Mesenchymal stem cell (in vitro differentiated cells and primary cell): ENCODE measurements at regions not wholly inside any gene's neighbourhood (a gene's known extent, or its start where the extent isn't known, plus 50 kb on each side); places are given as distances from the start of the nearest gene placed in this dataset.

Experiments used
- DNase-seq: peaks from one replicate; pipeline ENCODE4 v3.0.0-alpha.2; 2013
- H2AFZ ChIP-seq: one replicate; pipeline ENCODE4 v1.6.1; 2013; ENCODE audit warnings: low read depth, mild to moderate bottlenecking, control low read depth, inconsistent platforms, low read length, moderate library complexity
- H2AK5ac ChIP-seq: 2 replicates; pipeline ENCODE4 v1.6.1; 2013; ENCODE audit warnings: low read length, moderate library complexity, mild to moderate bottlenecking, inconsistent platforms; ENCODE audit not compliant: severe bottlenecking
- H2BK120ac ChIP-seq: one replicate; pipeline ENCODE4 v1.6.1; 2013; ENCODE audit warnings: low read depth, mild to moderate bottlenecking, inconsistent platforms, low read length, moderate library complexity
- H2BK12ac ChIP-seq, 2 experiments: one replicate each; pipeline ENCODE4 v1.6.1; 2013; ENCODE audit warnings: inconsistent platforms in 2 of 2, low read length in 2 of 2, mild to moderate bottlenecking in 2 of 2, moderate library complexity in 2 of 2, control low read depth in 1 of 2
- H2BK15ac ChIP-seq: one replicate; pipeline ENCODE4 v1.6.1; 2013; ENCODE audit warnings: mild to moderate bottlenecking, low read depth, inconsistent platforms; ENCODE audit not compliant: poor library complexity, severe bottlenecking
- H2BK5ac ChIP-seq: 2 replicates; pipeline ENCODE4 v1.6.1; 2013; ENCODE audit warnings: low read depth, mild to moderate bottlenecking, low read length, control low read depth, inconsistent platforms; ENCODE audit not compliant: poor library complexity, severe bottlenecking
- H3K14ac ChIP-seq, 2 experiments: one replicate each; pipeline ENCODE4 v1.6.1; 2013; ENCODE audit warnings: inconsistent platforms in 2 of 2, low read length in 2 of 2, control low read depth in 1 of 2, mild to moderate bottlenecking in 1 of 2, moderate library complexity in 1 of 2
- H3K18ac ChIP-seq, 2 experiments: one replicate each; pipeline ENCODE4 v1.6.1; 2013; ENCODE audit warnings: inconsistent platforms in 2 of 2, low read length in 2 of 2, control low read depth in 1 of 2, low read depth in 1 of 2, mild to moderate bottlenecking in 1 of 2
- H3K23ac ChIP-seq, 2 experiments: one replicate each; pipeline ENCODE4 v1.6.1; 2013; ENCODE audit warnings: inconsistent platforms in 2 of 2, low read length in 2 of 2, mild to moderate bottlenecking in 2 of 2, moderate library complexity in 2 of 2, control low read depth in 1 of 2
- H3K27ac ChIP-seq: 2 replicates; pipeline ENCODE4 v1.5.1; 2013; ENCODE audit warnings: mild to moderate bottlenecking, moderate library complexity, low read length, control low read depth, inconsistent platforms; ENCODE audit not compliant: poor library complexity, severe bottlenecking
- H3K27me3 ChIP-seq, 2 experiments: 2 replicates each; pipeline versions ENCODE4 v1.6.1 to v1.7.0; 2013; ENCODE audit warnings: low read length in 2 of 2, mild to moderate bottlenecking in 2 of 2, moderate library complexity in 2 of 2, control low read depth in 1 of 2, inconsistent platforms in 1 of 2; ENCODE audit not compliant: control insufficient read depth in 1 of 2, insufficient read depth in 1 of 2
- H3K36me3 ChIP-seq, 2 experiments: 2 replicates each; pipeline versions ENCODE4 v1.6.1 to v1.7.0; 2013; ENCODE audit warnings: low read length in 2 of 2, control low read depth in 1 of 2, inconsistent platforms in 1 of 2, low read depth in 1 of 2, mild to moderate bottlenecking in 1 of 2; ENCODE audit not compliant: insufficient read depth in 2 of 2, control insufficient read depth in 1 of 2
- H3K4ac ChIP-seq, 2 experiments: one replicate each; pipeline ENCODE4 v1.6.1; 2013; ENCODE audit warnings: inconsistent platforms in 2 of 2, low read length in 2 of 2, mild to moderate bottlenecking in 2 of 2, moderate library complexity in 2 of 2, control low read depth in 1 of 2, low read depth in 1 of 2
- H3K4me1 ChIP-seq: 2 replicates; pipeline ENCODE4 v1.6.1; 2013; ENCODE audit warnings: low read depth, low read length, control low read depth; ENCODE audit not compliant: control insufficient read depth, insufficient read depth
- H3K4me2 ChIP-seq: 2 replicates; pipeline ENCODE4 v1.6.1; 2013; ENCODE audit warnings: low read length, mild to moderate bottlenecking, inconsistent platforms; ENCODE audit not compliant: poor library complexity, severe bottlenecking
- H3K4me3 ChIP-seq, 2 experiments: 2 replicates each; pipeline versions ENCODE4 v1.5.1 to v1.7.0; 2013; ENCODE audit warnings: low read length in 2 of 2, mild to moderate bottlenecking in 2 of 2, control low read depth in 1 of 2, low read depth in 1 of 2; ENCODE audit not compliant: insufficient read depth in 1 of 2
- H3K79me1 ChIP-seq: replicated peaks from 2 replicates; pipeline ENCODE4 v1.6.1; 2013; ENCODE audit warnings: mild to moderate bottlenecking, control low read depth, low read length, inconsistent platforms; ENCODE audit not compliant: poor library complexity, severe bottlenecking
- H3K9ac ChIP-seq: 2 replicates; pipeline ENCODE4 v1.7.0; 2013; ENCODE audit warnings: mild to moderate bottlenecking, low read length, moderate library complexity
- H3K9me3 ChIP-seq: 2 replicates; pipeline ENCODE4 v1.7.0; 2013; ENCODE audit warnings: mild to moderate bottlenecking, low read length; ENCODE audit not compliant: control insufficient read depth
- H4K8ac ChIP-seq: one replicate; pipeline ENCODE4 v1.6.1; 2013; ENCODE audit warnings: inconsistent platforms, mild to moderate bottlenecking, low read length, moderate library complexity
- H4K91ac ChIP-seq: one replicate; pipeline ENCODE4 v1.6.1; 2013; ENCODE audit warnings: mild to moderate bottlenecking, low read length, inconsistent platforms
- WGBS: methylation state at CpG from one replicate; pipeline ENCODE4 v1.1.7; 2013; ENCODE audit warnings: mixed read lengths; 5-methylcytosine and 5-hydroxymethylcytosine counted together

- H2BK120ac ChIP-seq, result no peak overlapping the region
- no peak overlapping the region for H3K4me2 ChIP-seq
- no peak overlapping the region for H3K18ac ChIP-seq
- no peak overlapping the region for H3K23ac ChIP-seq
- H3K4me3 ChIP-seq, result no peak overlapping the region
- DNase-seq, result peak; percentile 63
- no peak overlapping the region for H4K91ac ChIP-seq
- no peaks in the 10 kb centered on the region for H3K27me3 ChIP-seq
- no peaks in the 10 kb centered on the region for H3K36me3 ChIP-seq
- no peaks in the 10 kb centered on the region for H3K79me1 ChIP-seq
- H3K4ac ChIP-seq, result no peak overlapping the region
- H3K14ac ChIP-seq, result no peak overlapping the region
- no peak overlapping the region for H2BK15ac ChIP-seq
- H3K9me3 ChIP-seq, result peaks cover 16% of the 10 kb centered on the region
- no peak overlapping the region for H4K8ac ChIP-seq
- 17% methylated on average over 7 of the region's 7 CpGs for WGBS
- no peak overlapping the region for H3K27ac ChIP-seq
- no peak overlapping the region for H2AK5ac ChIP-seq
- no peak overlapping the region for H3K9ac ChIP-seq
- H3K4me1 ChIP-seq, result no peaks in the 10 kb centered on the region
- no peak overlapping the region for H2AFZ ChIP-seq
- H2BK12ac ChIP-seq, result no peak overlapping the region
- no peak overlapping the region for H2BK5ac ChIP-seq
Observed at GRCh38 chr11:38089726-38090125, 1491.7 kb upstream of the RAG2 start.

- H3K9ac ChIP-seq, result no peak overlapping the region
- no peaks in the 10 kb centered on the region for H3K36me3 ChIP-seq
- no peak overlapping the region for H2AK5ac ChIP-seq
- H3K27ac ChIP-seq, result no peak overlapping the region
- whole genome bisulfite sequencing, result 100% methylated on average over 1 of the region's 3 CpGs
- no peak overlapping the region for H2BK5ac ChIP-seq
- no peak overlapping the region for H3K4ac ChIP-seq
- no peak overlapping the region for H2BK12ac ChIP-seq
- H4K91ac ChIP-seq, result no peak overlapping the region
- H3K27me3 ChIP-seq, result no peaks in the 10 kb centered on the region
- no peak overlapping the region for H3K4me2 ChIP-seq
- H2BK120ac ChIP-seq, result no peak overlapping the region
- no peak overlapping the region for H3K4me3 ChIP-seq
- no peak overlapping the region for H3K23ac ChIP-seq
- no peak overlapping the region for H2AFZ ChIP-seq
- H3K14ac ChIP-seq, result no peak overlapping the region
- H3K18ac ChIP-seq, result no peak overlapping the region
- DNase-seq, result peak; percentile 20
- H3K9me3 ChIP-seq, result no peaks in the 10 kb centered on the region
- no peaks in the 10 kb centered on the region for H3K79me1 ChIP-seq
- no peak overlapping the region for H2BK15ac ChIP-seq
- H4K8ac ChIP-seq, result no peak overlapping the region
- no peaks in the 10 kb centered on the region for H3K4me1 ChIP-seq
Observed at GRCh38 chr11:38060920-38061319, 1462.9 kb upstream of the RAG2 start.

- Histone ChIP-seq H4K8ac (no peak overlapping the region), H2BK120ac (no peak overlapping the region), H3K23ac (no peak overlapping the region), H3K18ac (no peak overlapping the region), H3K79me1 (no peaks in the 10 kb centered on the region), H3K27ac (no peak overlapping the region), H3K36me3 (no peaks in the 10 kb centered on the region), H2BK15ac (no peak overlapping the region), H3K27me3 (no peaks in the 10 kb centered on the region), H3K14ac (no peak overlapping the region), H3K4me3 (no peak overlapping the region), H3K4me1 (no peaks in the 10 kb centered on the region), H2AK5ac (no peak overlapping the region), H4K91ac (no peak overlapping the region), H3K9ac (no peak overlapping the region), H3K9me3 (no peaks in the 10 kb centered on the region), H3K4me2 (no peak overlapping the region), H2BK12ac (no peak overlapping the region), H3K4ac (no peak overlapping the region), H2AFZ (no peak overlapping the region), H2BK5ac (no peak overlapping the region)
- no peak for DNase-seq
- 82% methylated on average over 3 of the region's 3 CpGs for WGBS
Observed at GRCh38 chr11:38060136-38060535, 1462.1 kb upstream of the RAG2 start.

- Histone ChIP-seq H3K4me3 (no peak overlapping the region), H2AFZ (no peak overlapping the region), H3K9me3 (no peaks in the 10 kb centered on the region), H2BK12ac (no peak overlapping the region), H3K23ac (no peak overlapping the region), H3K4me1 (no peaks in the 10 kb centered on the region), H4K8ac (no peak overlapping the region), H3K27me3 (no peaks in the 10 kb centered on the region), H2BK5ac (no peak overlapping the region), H4K91ac (no peak overlapping the region), H2BK120ac (no peak overlapping the region), H3K4ac (no peak overlapping the region), H3K27ac (no peak overlapping the region), H3K18ac (no peak overlapping the region), H2AK5ac (no peak overlapping the region), H2BK15ac (no peak overlapping the region), H3K14ac (no peak overlapping the region), H3K4me2 (no peak overlapping the region), H3K79me1 (no peaks in the 10 kb centered on the region), H3K9ac (no peak overlapping the region), H3K36me3 (no peaks in the 10 kb centered on the region)
- no peak for DNase-seq
- 93% methylated on average over 2 of the region's 4 CpGs for WGBS
Observed at GRCh38 chr11:38046571-38047135, 1448.6 kb upstream of the RAG2 start.
